H1 (cell line): ENCODE measurements at regions not wholly inside any gene's neighbourhood (a gene's known extent, or its start where the extent isn't known, plus 50 kb on each side); places are given as distances from the start of the nearest gene placed in this dataset.
A peak's percentile ranks its signal among the peaks of the same experiment; 100 is the strongest.

Source experiments
- CTCF ChIA-PET: fragments of 300-600 bp; sonication (Branson Sonifier 250); formaldehyde crosslinking; loops from one replicate; lab custom pipeline; 2021; ENCODE audit not compliant: partially characterized antibody; lab: Charles Lee
- POLR2A ChIA-PET: fragments of 300-600 bp; sonication (Branson Sonifier 250); formaldehyde crosslinking; loops from one replicate; lab custom pipeline; 2021; ENCODE audit warnings: inconsistent platforms; ENCODE audit not compliant: partially characterized antibody; lab: Charles Lee
- DNase-seq, 2 experiments: peaks; one replicate each; pipeline versions ENCODE4 v3.0.0 to v3.0.0-alpha.2; 2010 to 2022; ENCODE audit warnings: low spot score in 2 of 2, low read depth in 1 of 2, mixed read lengths in 1 of 2
- FAIRE-seq: peaks from 2 replicates; lab custom pipeline; 2011; peaks lifted over from hg19 to GRCh38; lab: Jason Lieb, UNC
- H2AFZ ChIP-seq: 2 replicates; pipeline ENCODE4 v1.8.1; 2012; ENCODE audit warnings: low read length, inconsistent platforms
- H2AK5ac ChIP-seq: 2 replicates; pipeline ENCODE4 v1.6.1; 2013; ENCODE audit warnings: low read depth, low read length
- H2BK120ac ChIP-seq: replicated peaks from 2 replicates; pipeline ENCODE3; 2013; ENCODE audit warnings: low read depth, low read length, inconsistent platforms
- H2BK12ac ChIP-seq: 2 replicates; pipeline ENCODE4 v1.6.1; 2013; ENCODE audit warnings: low read depth, low read length
- H2BK15ac ChIP-seq: 2 replicates; pipeline ENCODE4 v1.6.1; 2013; ENCODE audit warnings: low read length
- H2BK20ac ChIP-seq: 2 replicates; pipeline ENCODE4 v1.6.1; 2013; ENCODE audit warnings: low read length
- H2BK5ac ChIP-seq: 2 replicates; pipeline ENCODE4 v1.6.1; 2013; ENCODE audit warnings: low read depth, low read length
- H3K14ac ChIP-seq: 2 replicates; pipeline ENCODE4 v1.6.1; 2013; ENCODE audit warnings: inconsistent platforms; ENCODE audit not compliant: insufficient read length
- H3K18ac ChIP-seq: 2 replicates; pipeline ENCODE4 v1.6.1; 2013; ENCODE audit warnings: low read length; ENCODE audit errors: extremely low read depth
- H3K23ac ChIP-seq: 2 replicates; pipeline ENCODE4 v1.6.1; 2013; ENCODE audit warnings: inconsistent platforms; ENCODE audit not compliant: insufficient read length
- H3K23me2 ChIP-seq: 2 replicates; pipeline ENCODE4 v1.6.1; 2013; ENCODE audit warnings: low read depth, low read length
- H3K27ac ChIP-seq: 2 replicates; pipeline ENCODE4 v1.6.1; 2011; ENCODE audit warnings: low read depth, low read length, inconsistent platforms
- H3K27me3 ChIP-seq, 4 experiments: replicated peaks in 1 of 4; 1 replicate in 1 of 4; 2 replicates in 3 of 4; pipeline versions ENCODE4 v1.6.1 to v1.8.1; 2011 to 2013; ENCODE audit warnings: low read length in 3 of 4, mild to moderate bottlenecking in 3 of 4, inconsistent platforms in 2 of 4, mixed read lengths in 2 of 4, moderate library complexity in 1 of 4; ENCODE audit not compliant: control insufficient read depth in 3 of 4, insufficient read depth in 3 of 4; ENCODE audit errors: extremely low read depth in 1 of 4
- H3K36me3 ChIP-seq, 4 experiments: 2 replicates each; pipeline versions ENCODE4 v1.6.1 to v1.8.1; 2011 to 2013; ENCODE audit warnings: mild to moderate bottlenecking in 4 of 4, low read length in 3 of 4, moderate library complexity in 2 of 4, control low read depth in 1 of 4, inconsistent platforms in 1 of 4; ENCODE audit not compliant: insufficient read depth in 4 of 4, control insufficient read depth in 2 of 4
- H3K4ac ChIP-seq: replicated peaks from 2 replicates; pipeline ENCODE3; 2013; ENCODE audit warnings: low read length, low read depth, mixed read lengths, inconsistent platforms; ENCODE audit not compliant: insufficient read length
- H3K4me1 ChIP-seq, 4 experiments: replicated peaks in 1 of 4; 1 replicate in 1 of 4; 2 replicates in 3 of 4; pipeline versions ENCODE4 v1.6.1 to v1.8.1; 2011 to 2013; ENCODE audit warnings: low read length in 3 of 4, inconsistent platforms in 2 of 4, mixed read lengths in 1 of 4; ENCODE audit not compliant: insufficient read depth in 4 of 4, control insufficient read depth in 3 of 4
- H3K4me2 ChIP-seq, 2 experiments: 2 replicates each; pipeline versions ENCODE4 v1.6.1 to v1.8.1; 2011 to 2013; ENCODE audit warnings: low read depth in 2 of 2, low read length in 2 of 2, control low read depth in 1 of 2, inconsistent platforms in 1 of 2, mild to moderate bottlenecking in 1 of 2; ENCODE audit not compliant: insufficient read depth in 1 of 2
- H3K4me3 ChIP-seq, 4 experiments: fragments of 200-600, 300-600 bp in 1 of 4; sonication (generic), shearing (Covaris generic), sonication (Bioruptor Twin) in 1 of 4; 2 replicates each; pipeline versions ENCODE4 v1.5.1 to v1.8.1; 2011 to 2016; ENCODE audit warnings: low read length in 4 of 4, low read depth in 3 of 4, control low read depth in 2 of 4, inconsistent platforms in 2 of 4, mild to moderate bottlenecking in 2 of 4, mixed read lengths in 1 of 4, moderate library complexity in 1 of 4; ENCODE audit not compliant: insufficient read depth in 2 of 4; ENCODE audit errors: extremely low read depth in 1 of 4
- H3K56ac ChIP-seq: replicated peaks from 2 replicates; pipeline ENCODE3; 2013; ENCODE audit warnings: low read depth, mild to moderate bottlenecking, mixed read lengths, low read length, inconsistent platforms; ENCODE audit not compliant: insufficient read length
- H3K79me1 ChIP-seq: 2 replicates; pipeline ENCODE4 v1.6.1; 2013; ENCODE audit warnings: low read depth, low read length, control low read depth
- H3K79me2 ChIP-seq, 2 experiments: 2 replicates each; pipeline versions ENCODE4 v1.6.1 to v1.8.1; 2012 to 2013; ENCODE audit warnings: low read length in 2 of 2, mild to moderate bottlenecking in 2 of 2, inconsistent platforms in 1 of 2; ENCODE audit not compliant: insufficient read depth in 2 of 2, control insufficient read depth in 1 of 2
- H3K9ac ChIP-seq, 4 experiments: replicated peaks in 1 of 4; 1 replicate in 1 of 4; 2 replicates in 3 of 4; pipeline versions ENCODE4 v1.6.1 to v1.8.1; 2011 to 2013; ENCODE audit warnings: low read depth in 3 of 4, low read length in 3 of 4, control low read depth in 2 of 4, mild to moderate bottlenecking in 2 of 4, moderate library complexity in 2 of 4, inconsistent platforms in 1 of 4; ENCODE audit errors: extremely low read depth in 1 of 4
- H3K9me3 ChIP-seq, 2 experiments: 2 replicates each; pipeline versions ENCODE4 v1.6.1 to v1.8.1; 2012 to 2013; ENCODE audit warnings: mild to moderate bottlenecking in 2 of 2, moderate library complexity in 2 of 2, control low read depth in 1 of 2, inconsistent platforms in 1 of 2, low read depth in 1 of 2, low read length in 1 of 2, mixed read lengths in 1 of 2; ENCODE audit not compliant: insufficient read depth in 2 of 2
- H4K20me1 ChIP-seq, 2 experiments: replicated peaks in 1 of 2; 2 replicates each; pipeline versions ENCODE3 to v1.8.1; 2011 to 2013; ENCODE audit warnings: inconsistent platforms in 2 of 2, low read length in 2 of 2, mild to moderate bottlenecking in 1 of 2; ENCODE audit not compliant: insufficient read depth in 2 of 2, control insufficient read depth in 1 of 2
- H4K5ac ChIP-seq: 2 replicates; pipeline ENCODE4 v1.6.1; 2013; ENCODE audit warnings: low read length, low read depth, mixed read lengths, inconsistent platforms; ENCODE audit not compliant: insufficient read length
- H4K8ac ChIP-seq: 2 replicates; pipeline ENCODE4 v1.8.0; 2013; ENCODE audit warnings: mild to moderate bottlenecking, moderate library complexity, low read length, inconsistent platforms; ENCODE audit not compliant: insufficient read depth; ENCODE audit errors: extremely low read depth
- H4K91ac ChIP-seq: replicated peaks from 2 replicates; pipeline ENCODE3; 2013; ENCODE audit warnings: low read length, mixed read lengths, inconsistent platforms; ENCODE audit not compliant: insufficient read length
- RNF2 ChIP-seq: fragments of 200-900, 300-1000 bp; sonication (generic); IDR thresholded peaks from 2 replicates; pipeline ENCODE4 v1.7.1; 2016; ENCODE audit warnings: borderline replicate concordance, low read depth, mild to moderate bottlenecking, antibody characterized with exemption, low read length; ENCODE audit not compliant: poor library complexity, severe bottlenecking; ENCODE audit errors: missing control alignments
- WGBS, 2 experiments: shearing (Covaris generic) in 1 of 2; methylation state at CpG; one replicate each; pipeline versions ENCODE4 v1.1.6 to v1.1.7; 2013 to 2015; ENCODE audit warnings: low lambda C conversion rate in 2 of 2, mixed read lengths in 2 of 2, inconsistent platforms in 1 of 2, low coverage in 1 of 2, missing lambda C conversion rate in 1 of 2; ENCODE audit not compliant: insufficient replicate concordance in 2 of 2, insufficient coverage in 1 of 2, insufficient read length in 1 of 2; ENCODE audit errors: extremely low coverage in 1 of 2, missing lambda C conversion rate in 1 of 2; 5-methylcytosine and 5-hydroxymethylcytosine counted together

GRCh38 chr6:26216359-26216885 is 129.2 kb downstream of the HFE start:
- Histone ChIP-seq H3K27me3 (no peaks in the 10 kb centered on the region), H3K18ac (peak overlapping the region; percentile 88), H4K91ac (no peak overlapping the region), H3K79me1 (no peaks in the 10 kb centered on the region), H3K4ac (peak overlapping the region; percentile 54), H4K20me1 (no peaks in the 10 kb centered on the region), H3K36me3 (no peaks in the 10 kb centered on the region), H3K23ac (no peak overlapping the region), H3K4me1 (peaks cover 0 to 8% (median 1%) of the 10 kb centered on the region in 4 experiments; a peak in 4 of 7 replicates), H2BK20ac (no peak overlapping the region), H3K14ac (peak overlapping the region; percentile 2), H3K56ac (peak overlapping the region; percentile 87), H4K8ac (no peak overlapping the region), H2BK12ac (peak overlapping the region; percentile 82; the same call in 1 of the 2 replicates), H2BK5ac (peak overlapping the region; percentile 99), H2BK120ac (no peak overlapping the region), H3K23me2 (peaks cover 10% of the 10 kb centered on the region), H3K4me3 (peak overlapping the region; percentile 87 to 98 (median 90)), H2AK5ac (no peak overlapping the region), H3K79me2 (no peaks in the 10 kb centered on the region), H3K9ac (peak overlapping the region; percentile 94 to 98 (median 96)), H4K5ac (peak overlapping the region; percentile 64), H3K27ac (peak overlapping the region; percentile 97), H2AFZ (no peak overlapping the region), H3K9me3 (no peaks in the 10 kb centered on the region), H3K4me2 (peak overlapping the region; percentile 80 to 95), H2BK15ac (0 out of 2 replicates have a peak overlapping the region, but pooled peaks have one; percentile 6)
- ChIA-PET POLR2A (interaction anchor here (0.6 to 40.4 kb wide), 59 partner anchors 4 to 1679 kb away, joined by 3 to 2731 read pairs (median 7); partner anchors contain the start of gene HFE), CTCF (interaction anchor here (1.0 to 2.2 kb wide), 11 partner anchors 9 to 112 kb away, joined by 3 to 14 read pairs (median 5); a partner anchor contains a TSS)
- FAIRE-seq (peak; percentile 81), DNase-seq (no peak)
- WGBS, 2 experiments = 3% methylated on average over 22 of the region's 22 CpGs; no CpG with 5 or more reads in 1 of the 2 experiments
- no peak for TF ChIP-seq RNF2
